AG04449 (cell line): ENCODE measurements at regions not wholly inside any gene's neighbourhood (a gene's known extent, or its start where the extent isn't known, plus 50 kb on each side); places are given as distances from the start of the nearest gene placed in this dataset.

ENCODE experiments used
- CTCF ChIA-PET: fragments of 350-600 bp; formaldehyde crosslinking; extraction: SDS; loops from one replicate; lab custom pipeline; 2021; ENCODE audit warnings: antibody characterized with exemption; lab: Yijun Ruan, JAX
- POLR2A ChIA-PET: fragments of 400-600, 350-600 bp; formaldehyde crosslinking; extraction: SDS; loops from one replicate; lab custom pipeline; 2020; ENCODE audit warnings: antibody characterized with exemption, inconsistent platforms; lab: Yijun Ruan, JAX
- DNase-seq: peaks from one replicate; pipeline ENCODE4 v3.0.0-alpha.2; 2010; ENCODE audit warnings: low read depth, low spot score
- H3K4me3 ChIP-seq: 2 replicates; pipeline ENCODE4 v1.5.1; 2011; ENCODE audit warnings: low read depth, mild to moderate bottlenecking, control low read depth, low read length
- CTCF ChIP-seq: IDR thresholded peaks from one replicate; pipeline ENCODE4 v1.5.1; 2011; ENCODE audit warnings: mild to moderate bottlenecking, moderate library complexity, low read length, control low read depth, inconsistent platforms; ENCODE audit not compliant: insufficient read depth; ENCODE audit errors: missing control alignments

- ChIA-PET CTCF (no interaction called here), POLR2A (no interaction called here)
- no peak overlapping the region for H3K4me3 ChIP-seq
- no peak for TF ChIP-seq CTCF
- no peak for DNase-seq
Observed at GRCh38 chr6:165930668-165931214, 236.9 kb downstream of the TBXT start.

GRCh38 chr6:165929607-165930006 lies 238.0 kb downstream of the TBXT start:
- TF ChIP-seq CTCF: no peak
- DNase-seq: no peak
- CTCF ChIA-PET: no interaction called here
- no peak overlapping the region for H3K4me3 ChIP-seq
- POLR2A ChIA-PET: no interaction called here

GRCh38 chr6:165926378-165926777 lies 241.3 kb downstream of the TBXT start:
- H3K4me3 ChIP-seq: no peak overlapping the region
- POLR2A ChIA-PET: no interaction called here
- no peak for DNase-seq
- CTCF ChIA-PET: no interaction called here
- TF ChIP-seq CTCF: no peak

GRCh38 chr6:165925474-165926156 lies 242.0 kb downstream of the TBXT start:
- ChIA-PET CTCF (no interaction called here), POLR2A (no interaction called here)
- H3K4me3 ChIP-seq: no peak overlapping the region
- TF ChIP-seq CTCF: no peak
- no peak for DNase-seq

- no peak for TF ChIP-seq CTCF
- DNase-seq: no peak
- H3K4me3 ChIP-seq: no peak overlapping the region
- POLR2A ChIA-PET: no interaction called here
- CTCF ChIA-PET: no interaction called here
Observed at GRCh38 chr6:165922309-165922794, 245.3 kb downstream of the TBXT start.

- TF ChIP-seq CTCF: no peak
- H3K4me3 ChIP-seq: no peak overlapping the region
- CTCF ChIA-PET: no interaction called here
- POLR2A ChIA-PET: no interaction called here
- no peak for DNase-seq
Observed at GRCh38 chr6:165920896-165921671, 246.6 kb downstream of the TBXT start.
